IPS-20b (cell line): ENCODE measurements at regions not wholly inside any gene's neighbourhood (a gene's known extent, or its start where the extent isn't known, plus 50 kb on each side); places are given as distances from the start of the nearest gene placed in this dataset.

Experiments
- H3K27ac ChIP-seq: one replicate; pipeline ENCODE4 v1.5.1; 2013; ENCODE audit warnings: low read length
- H3K27me3 ChIP-seq: 2 replicates; pipeline ENCODE4 v1.6.1; 2013; ENCODE audit warnings: mild to moderate bottlenecking, low read length, inconsistent platforms; ENCODE audit not compliant: insufficient read depth
- H3K36me3 ChIP-seq: 2 replicates; pipeline ENCODE4 v1.6.1; 2013; ENCODE audit warnings: low read depth, mild to moderate bottlenecking, inconsistent platforms, low read length, moderate library complexity; ENCODE audit not compliant: insufficient read depth
- H3K4me1 ChIP-seq: 2 replicates; pipeline ENCODE4 v1.6.1; 2013; ENCODE audit warnings: mild to moderate bottlenecking, control low read depth, inconsistent platforms, low read length, moderate library complexity; ENCODE audit not compliant: insufficient read depth
- H3K4me3 ChIP-seq: 2 replicates; pipeline ENCODE4 v1.5.1; 2013; ENCODE audit warnings: mild to moderate bottlenecking, low read length, inconsistent platforms
- H3K9ac ChIP-seq: 2 replicates; pipeline ENCODE4 v1.6.1; 2013; ENCODE audit warnings: low read depth, mild to moderate bottlenecking, inconsistent platforms, low read length, moderate library complexity
- H3K9me3 ChIP-seq: 2 replicates; pipeline ENCODE4 v1.6.1; 2013; ENCODE audit warnings: mild to moderate bottlenecking, low read depth, low read length, inconsistent platforms; ENCODE audit not compliant: insufficient read depth

DNA sequence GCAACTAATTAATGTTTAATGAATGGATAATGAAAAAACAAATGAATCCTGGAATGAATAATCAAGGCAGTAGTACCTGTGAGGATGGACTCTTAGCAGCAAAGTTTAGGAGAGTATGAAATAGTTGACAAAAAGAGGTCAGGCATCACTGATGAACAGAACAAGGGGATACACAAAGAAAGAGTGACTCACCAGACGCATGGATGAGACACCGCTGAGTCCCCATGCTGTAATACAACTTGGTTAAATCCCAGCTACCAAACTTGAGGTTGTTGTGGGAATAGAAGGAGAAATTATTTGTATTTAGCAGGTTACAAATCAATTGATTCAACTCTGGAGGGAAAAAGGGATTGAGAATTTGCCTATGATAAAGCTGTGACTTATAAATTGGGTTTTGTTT, 976.9 kb upstream of the TENM4 start:
- no peak overlapping the region for H3K27ac ChIP-seq
- no peaks in the 10 kb centered on the region for H3K36me3 ChIP-seq
- peaks cover 9% of the 10 kb centered on the region for H3K4me1 ChIP-seq
- H3K27me3 ChIP-seq = no peaks in the 10 kb centered on the region
- H3K9me3 ChIP-seq = no peaks in the 10 kb centered on the region
- H3K9ac ChIP-seq = no peak overlapping the region
- no peak overlapping the region for H3K4me3 ChIP-seq

DNA sequence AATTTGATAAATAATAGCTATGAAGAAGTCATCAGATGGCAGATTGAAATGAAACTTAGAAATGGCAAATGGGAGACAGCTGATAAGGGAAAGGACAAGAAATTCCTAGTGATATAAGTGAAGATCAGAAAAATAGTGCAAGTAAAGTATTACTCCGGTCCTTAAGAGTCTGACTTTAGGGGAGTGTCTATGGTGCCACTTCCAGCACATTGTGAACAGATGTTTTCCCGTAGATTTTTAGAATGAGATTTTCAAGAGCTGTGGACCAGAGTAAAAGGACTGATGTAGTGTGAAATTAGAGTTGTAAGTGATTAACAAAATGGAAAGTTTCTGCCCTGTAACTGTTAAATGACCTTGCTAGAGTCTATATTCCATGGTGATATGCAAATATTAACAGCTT, 974.8 kb upstream of the TENM4 start:
- Histone ChIP-seq H3K9me3 (peaks cover 5% of the 10 kb centered on the region; the same call in 1 of the 2 replicates), H3K4me1 (peaks cover 9% of the 10 kb centered on the region), H3K27me3 (no peaks in the 10 kb centered on the region)

DNA sequence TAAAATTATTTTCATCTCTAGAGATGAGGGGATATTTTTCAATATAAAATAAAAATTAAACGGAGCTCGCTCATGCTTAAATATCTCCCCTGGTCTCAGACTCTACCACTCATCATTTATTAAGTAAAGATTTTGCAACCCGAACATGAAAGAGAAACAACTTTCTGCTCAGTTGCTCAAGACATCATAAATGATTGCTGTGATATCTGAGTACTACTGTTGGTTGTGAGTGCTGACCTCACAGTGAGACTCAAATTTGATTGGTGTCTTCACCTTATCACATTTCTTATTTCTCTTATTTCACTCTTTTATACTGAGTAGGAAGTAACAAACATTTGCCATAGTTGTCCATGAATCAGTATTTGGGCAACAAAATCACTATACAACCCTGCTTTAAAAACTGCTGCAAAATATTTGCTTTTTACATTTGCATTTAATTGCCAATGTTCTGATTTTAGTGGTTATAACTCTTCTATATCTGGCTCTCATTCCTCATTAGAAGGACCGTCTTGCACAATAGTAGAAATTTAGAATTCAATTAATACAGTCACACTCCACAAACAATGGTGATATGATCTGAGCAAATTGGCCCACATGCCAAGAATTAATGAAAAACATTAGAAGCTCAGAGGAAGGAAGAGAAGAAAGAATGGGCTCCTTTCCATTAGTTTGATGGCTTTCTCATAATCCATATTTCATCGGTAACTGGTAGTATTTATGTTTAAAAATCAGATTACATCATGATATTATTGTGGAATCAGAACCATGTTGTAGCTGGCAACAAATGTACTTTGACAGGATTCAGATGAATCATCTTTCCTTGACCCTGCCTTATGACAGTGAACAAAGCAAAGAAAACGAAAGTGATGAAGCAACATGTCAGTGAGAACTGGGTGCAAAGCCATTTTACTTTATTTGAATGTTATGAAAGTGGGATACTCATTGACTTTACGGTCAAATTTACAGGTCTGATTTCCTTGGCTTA, 973.6 kb upstream of the TENM4 start:
- no peak overlapping the region for H3K9ac ChIP-seq

More for the DNA sequence above, 974.8 kb upstream of the TENM4 start:
- H3K36me3 ChIP-seq = no peaks in the 10 kb centered on the region
- no peak overlapping the region for H3K4me3 ChIP-seq
- H3K9ac ChIP-seq = no peak overlapping the region
- no peak overlapping the region for H3K27ac ChIP-seq

DNA sequence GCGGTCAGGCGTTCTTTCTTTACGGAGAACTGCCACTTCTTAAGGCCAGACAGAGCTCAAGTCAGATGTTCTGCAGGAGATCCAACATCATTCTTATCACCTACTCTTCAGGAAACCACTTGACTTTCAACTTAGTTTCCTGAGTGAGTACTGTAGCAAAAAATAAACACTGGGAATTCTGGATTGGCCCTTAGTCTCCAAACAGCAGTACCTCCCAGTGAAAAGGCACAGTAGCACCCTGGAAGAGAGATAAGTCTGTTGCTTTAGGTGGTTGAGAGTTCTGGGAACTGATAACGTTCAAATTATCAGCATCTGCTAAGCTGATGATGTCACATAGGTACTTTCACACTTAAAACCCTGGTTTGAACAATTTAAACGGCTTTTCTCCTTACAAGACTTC, 971.8 kb upstream of the TENM4 start:
- no peak overlapping the region for H3K27ac ChIP-seq
- H3K4me1 ChIP-seq = peaks cover 9% of the 10 kb centered on the region
- no peaks in the 10 kb centered on the region for H3K27me3 ChIP-seq
- peaks cover 5% of the 10 kb centered on the region; the same call in 1 of the 2 replicates for H3K9me3 ChIP-seq
- H3K9ac ChIP-seq = no peak overlapping the region
- H3K4me3 ChIP-seq = no peak overlapping the region
- no peaks in the 10 kb centered on the region for H3K36me3 ChIP-seq

More for the DNA sequence above, 973.6 kb upstream of the TENM4 start:
- peaks cover 5% of the 10 kb centered on the region; the same call in 1 of the 2 replicates for H3K9me3 ChIP-seq
- H3K36me3 ChIP-seq = no peaks in the 10 kb centered on the region
- H3K27ac ChIP-seq = no peak overlapping the region
- no peak overlapping the region for H3K4me3 ChIP-seq
- H3K27me3 ChIP-seq = no peaks in the 10 kb centered on the region
- H3K4me1 ChIP-seq = peaks cover 9% of the 10 kb centered on the region

DNA sequence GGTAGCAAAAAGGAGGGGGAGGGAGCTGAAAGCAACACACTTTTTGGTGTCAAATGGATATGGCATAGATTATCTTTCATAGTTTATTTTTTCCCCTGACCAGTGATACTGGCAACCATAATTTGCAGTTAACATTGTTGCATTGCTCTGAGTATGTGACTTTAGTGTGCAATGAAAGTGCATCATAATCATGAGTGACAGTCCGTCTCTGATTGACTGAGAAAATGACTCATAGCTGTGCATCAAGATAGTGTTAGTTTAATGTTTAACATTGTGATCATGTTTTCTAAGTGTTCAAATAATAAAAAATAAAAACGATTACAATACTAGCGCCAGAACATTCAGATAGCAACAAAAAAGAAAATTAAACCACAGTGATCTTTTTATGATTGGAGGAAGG, 952.4 kb upstream of the TENM4 start:
- Histone ChIP-seq H3K4me1 (no peaks in the 10 kb centered on the region), H3K9ac (no peak overlapping the region), H3K4me3 (no peak overlapping the region), H3K36me3 (no peaks in the 10 kb centered on the region), H3K27me3 (no peaks in the 10 kb centered on the region), H3K9me3 (no peaks in the 10 kb centered on the region), H3K27ac (no peak overlapping the region)

DNA sequence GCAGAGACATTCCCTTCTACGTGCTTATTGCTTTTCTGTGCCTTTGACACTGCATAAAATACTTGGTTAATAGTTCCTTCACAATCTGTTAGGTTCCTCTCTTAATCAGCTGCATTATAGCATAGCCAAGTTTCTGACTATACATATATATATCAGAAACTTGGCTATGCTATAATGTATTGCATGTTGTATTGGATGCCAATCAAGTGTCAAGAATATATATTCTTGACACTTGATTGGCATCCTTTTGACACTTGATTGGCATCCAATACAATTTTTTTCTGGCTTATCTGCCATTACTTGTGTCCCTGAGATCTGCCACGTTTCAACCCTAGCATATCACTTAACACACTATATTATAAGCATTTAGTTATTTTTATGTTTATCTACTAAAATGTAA, 949.7 kb upstream of the TENM4 start:
- H3K36me3 ChIP-seq = no peaks in the 10 kb centered on the region
- no peaks in the 10 kb centered on the region for H3K9me3 ChIP-seq
- H3K4me1 ChIP-seq = no peaks in the 10 kb centered on the region
- H3K9ac ChIP-seq = no peak overlapping the region
- H3K27me3 ChIP-seq = no peaks in the 10 kb centered on the region
- no peak overlapping the region for H3K27ac ChIP-seq
- H3K4me3 ChIP-seq = no peak overlapping the region

DNA sequence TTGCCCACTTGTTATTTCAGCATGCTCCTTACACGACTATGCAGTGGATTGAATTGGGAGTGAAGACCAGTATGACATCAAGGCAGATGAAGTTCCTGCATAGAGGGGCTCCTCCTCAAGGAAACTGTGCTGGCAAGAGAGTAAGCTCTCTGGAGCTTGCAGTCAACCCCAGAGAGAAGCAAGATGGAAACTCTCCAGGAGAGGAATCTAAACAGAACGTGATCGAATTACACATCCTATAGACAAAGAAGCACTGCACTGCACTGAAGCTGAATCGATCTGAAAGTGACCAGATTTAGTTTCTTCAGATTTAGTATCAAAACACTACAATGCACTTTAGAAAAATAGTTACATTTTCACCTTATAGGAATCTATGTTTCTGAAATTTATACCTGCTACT, 947.7 kb upstream of the TENM4 start:
- Histone ChIP-seq H3K36me3 (no peaks in the 10 kb centered on the region), H3K9me3 (no peaks in the 10 kb centered on the region), H3K4me1 (no peaks in the 10 kb centered on the region), H3K9ac (no peak overlapping the region), H3K27ac (no peak overlapping the region), H3K4me3 (no peak overlapping the region), H3K27me3 (no peaks in the 10 kb centered on the region)

DNA sequence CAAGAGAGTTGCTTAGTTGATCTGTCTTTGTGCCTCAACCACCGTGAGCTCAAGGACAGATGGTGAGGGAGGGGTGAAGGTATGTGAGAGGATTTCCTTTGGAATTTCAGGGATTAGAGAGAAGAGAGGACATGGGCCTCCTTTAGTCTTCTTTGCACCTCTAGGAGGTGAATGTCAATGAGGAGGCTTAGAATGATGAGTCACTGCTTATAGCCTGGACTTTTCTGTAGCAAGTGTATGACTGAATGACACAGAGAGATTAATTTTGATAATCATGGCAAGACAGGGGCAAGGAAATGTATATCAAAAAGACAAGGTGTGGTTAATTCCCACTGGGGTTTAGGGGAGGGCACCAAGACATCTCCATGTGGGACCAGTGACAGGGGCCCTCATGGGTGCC, 947.3 kb upstream of the TENM4 start:
- no peak overlapping the region for H3K9ac ChIP-seq
- H3K4me3 ChIP-seq = no peak overlapping the region
- H3K4me1 ChIP-seq = no peaks in the 10 kb centered on the region

DNA sequence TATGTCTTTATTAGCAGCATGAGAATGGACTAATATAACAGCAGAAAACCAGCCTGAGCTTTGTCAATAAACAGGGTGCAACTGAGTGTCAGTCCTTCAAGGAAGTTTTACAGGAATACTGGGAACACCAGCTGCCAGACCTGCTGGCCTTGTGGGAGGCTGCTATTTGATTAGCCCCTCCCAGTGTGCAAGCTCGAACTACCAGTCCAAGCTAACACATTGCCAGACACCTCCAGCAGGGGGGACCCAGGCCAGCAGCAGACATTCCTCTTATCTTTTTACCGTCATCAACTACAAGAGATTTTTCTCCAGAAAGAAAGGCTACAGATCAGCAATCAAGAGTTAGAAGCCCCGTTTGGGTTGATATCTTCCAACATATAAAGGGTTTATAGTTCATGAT, 942.8 kb upstream of the TENM4 start:
- peaks cover 7% of the 10 kb centered on the region for H3K4me1 ChIP-seq
- no peaks in the 10 kb centered on the region for H3K9me3 ChIP-seq
- no peaks in the 10 kb centered on the region; the same call in 1 of the 2 replicates for H3K27me3 ChIP-seq
- no peaks in the 10 kb centered on the region for H3K36me3 ChIP-seq
- no peak overlapping the region for H3K27ac ChIP-seq
- no peak overlapping the region for H3K4me3 ChIP-seq
- no peak overlapping the region for H3K9ac ChIP-seq

More for the DNA sequence above, 947.3 kb upstream of the TENM4 start:
- Histone ChIP-seq H3K36me3 (no peaks in the 10 kb centered on the region), H3K9me3 (no peaks in the 10 kb centered on the region), H3K27ac (no peak overlapping the region), H3K27me3 (no peaks in the 10 kb centered on the region)

DNA sequence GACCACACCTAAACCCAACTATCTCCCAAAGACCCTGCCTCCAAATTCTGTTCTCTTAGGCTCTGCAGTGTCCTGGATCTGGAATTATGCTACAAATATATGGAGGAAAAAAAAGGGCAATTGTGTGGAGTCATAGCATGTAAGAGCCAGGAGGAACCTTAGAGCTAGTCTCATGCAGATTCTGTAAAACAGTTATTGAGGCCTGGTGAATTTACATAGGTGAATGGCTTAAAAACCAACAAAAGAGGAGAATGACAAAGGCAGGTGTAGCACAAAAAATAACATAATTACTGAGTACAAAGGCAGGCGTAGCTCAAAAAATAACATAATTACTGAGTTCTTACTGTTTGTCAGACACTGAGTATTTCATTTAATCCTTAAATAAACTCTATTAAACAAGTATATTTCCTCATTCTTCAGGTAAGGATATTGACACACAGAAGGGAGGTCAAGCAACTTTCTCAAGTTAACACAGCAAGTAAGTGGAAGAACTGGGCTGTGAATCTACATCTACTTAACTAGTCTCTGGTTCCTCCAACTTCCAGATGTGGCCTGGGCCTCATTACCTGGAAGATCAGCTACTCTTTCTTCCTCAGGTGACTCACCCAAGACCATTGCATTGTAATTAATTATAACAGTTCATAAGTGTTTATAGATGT, 938.9 kb upstream of the TENM4 start:
- Histone ChIP-seq H3K27me3 (no peaks in the 10 kb centered on the region; the same call in 1 of the 2 replicates), H3K4me1 (peaks cover 7% of the 10 kb centered on the region), H3K9ac (no peak overlapping the region), H3K9me3 (no peaks in the 10 kb centered on the region), H3K36me3 (no peaks in the 10 kb centered on the region), H3K27ac (no peak overlapping the region), H3K4me3 (no peak overlapping the region)

DNA sequence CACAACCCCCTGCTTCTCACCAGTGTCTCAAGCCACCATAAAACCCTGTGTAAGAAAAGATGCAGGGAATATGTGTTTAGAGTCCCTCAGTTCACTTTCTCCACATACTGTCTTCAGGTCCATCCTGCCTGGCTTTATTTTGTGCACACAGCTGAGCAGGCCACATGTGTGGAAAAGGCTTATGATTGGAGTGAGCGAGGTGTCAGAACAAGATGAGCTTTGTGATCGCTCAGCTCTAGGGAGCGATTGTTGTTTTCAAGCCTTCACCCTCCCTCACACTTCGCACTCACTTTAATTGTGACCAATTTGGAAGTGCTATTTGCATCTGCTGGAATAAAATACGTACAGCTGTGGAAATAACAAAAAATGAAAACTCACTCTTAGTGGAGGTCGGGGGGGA, 931.1 kb upstream of the TENM4 start:
- Histone ChIP-seq H3K9me3 (no peaks in the 10 kb centered on the region), H3K4me1 (no peaks in the 10 kb centered on the region), H3K4me3 (no peak overlapping the region), H3K9ac (no peak overlapping the region), H3K36me3 (no peaks in the 10 kb centered on the region), H3K27ac (no peak overlapping the region), H3K27me3 (no peaks in the 10 kb centered on the region)

DNA sequence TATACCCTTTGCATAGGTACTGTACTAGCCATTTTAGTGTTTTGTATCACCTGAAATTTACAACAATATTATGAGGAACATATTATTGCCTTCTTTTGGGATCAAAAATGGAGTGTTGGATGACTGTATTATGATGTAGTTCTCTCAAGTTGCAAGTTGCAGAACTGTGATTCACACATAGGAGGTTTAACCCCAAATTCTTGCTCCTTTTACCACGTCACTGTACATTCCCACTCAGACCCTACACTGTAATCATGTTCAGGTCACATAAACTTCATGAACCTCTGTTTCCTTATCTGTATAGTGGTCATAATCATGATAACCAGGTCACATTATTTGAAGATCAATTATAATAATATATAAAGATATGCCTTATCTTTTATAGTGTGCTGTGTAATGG, 925.1 kb upstream of the TENM4 start:
- no peak overlapping the region for H3K4me3 ChIP-seq
- no peaks in the 10 kb centered on the region for H3K4me1 ChIP-seq
- H3K27me3 ChIP-seq = no peaks in the 10 kb centered on the region
- no peaks in the 10 kb centered on the region for H3K9me3 ChIP-seq
- no peak overlapping the region for H3K27ac ChIP-seq
- no peak overlapping the region for H3K9ac ChIP-seq
- no peaks in the 10 kb centered on the region for H3K36me3 ChIP-seq
